Jurkat, Clone E6-1 (cell line): ENCODE measurements at regions not wholly inside any gene's neighbourhood (a gene's known extent, or its start where the extent isn't known, plus 50 kb on each side); places are given as distances from the start of the nearest gene placed in this dataset.
"Not testable (repeated sequence)": the region's sequence is repeated elsewhere in the genome, so short reads cannot be mapped to it uniquely, and the experiment has no call there.

Experiments
- DNase-seq: peaks from one replicate; pipeline ENCODE4 v3.0.0-alpha.2; 2011; ENCODE audit warnings: low read depth, low spot score
- H3K4me3 ChIP-seq: 2 replicates; pipeline ENCODE4 v1.5.1; 2011; ENCODE audit warnings: mild to moderate bottlenecking, low read length, control low read depth, moderate library complexity

- not testable (repeated sequence) for DNase-seq, H3K4me3 ChIP-seq
Observed at GRCh38 chr6:145570336-145570735, 165.0 kb downstream of the EPM2A start.

DNA sequence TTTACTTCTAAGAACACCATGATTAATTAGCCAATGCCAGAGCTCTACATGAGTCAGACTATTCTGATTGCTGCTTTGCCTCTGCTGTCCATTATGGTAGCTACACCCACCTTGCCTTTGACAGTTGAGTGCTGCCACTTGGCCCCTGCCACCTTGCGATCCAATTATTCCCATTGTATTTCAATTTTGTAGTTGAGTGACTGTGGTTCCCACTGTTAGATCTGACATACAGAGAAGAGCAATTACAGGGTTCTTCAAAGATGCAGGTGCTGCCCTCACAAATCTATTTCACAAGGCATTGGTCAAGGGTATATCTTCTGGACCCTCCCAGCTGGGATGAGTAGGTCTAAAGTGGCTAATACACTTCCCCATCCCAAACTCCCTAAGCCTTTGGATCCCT, 161.1 kb downstream of the EPM2A start:
- not testable (repeated sequence) for DNase-seq, H3K4me3 ChIP-seq
